Liver (tissue), 3 donors: ENCODE measurements at regions not wholly inside any gene's neighbourhood (a gene's known extent, or its start where the extent isn't known, plus 50 kb on each side); places are given as distances from the start of the nearest gene placed in this dataset.

Experiments used
- EGR1 ChIP-seq, 2 donors: IDR thresholded peaks; 2 replicates each; pipeline ENCODE4 v1.6.1; 2016 to 2018; ENCODE audit warnings: antibody characterized with exemption in 2 of 2, low read depth in 2 of 2
- GABPA ChIP-seq, 2 donors: IDR thresholded peaks in 1 of 2; conservative IDR thresholded peaks in 1 of 2; 2 replicates each; pipeline ENCODE4 v1.6.1; 2016; ENCODE audit warnings: antibody characterized with exemption in 2 of 2, mild to moderate bottlenecking in 1 of 2, moderate library complexity in 1 of 2
- JUND ChIP-seq, 2 donors: IDR thresholded peaks; 2 replicates each; pipeline ENCODE4 v1.6.1; 2016; ENCODE audit warnings: antibody characterized with exemption in 2 of 2
- RAD21 ChIP-seq, 2 donors: IDR thresholded peaks; 2 replicates each; pipeline ENCODE4 v1.6.1; 2016; ENCODE audit warnings: antibody characterized with exemption in 2 of 2, mild to moderate bottlenecking in 2 of 2
- RXRA ChIP-seq, 2 donors: IDR thresholded peaks; 2 replicates each; pipeline ENCODE4 v1.6.1; 2017 to 2018; ENCODE audit warnings: antibody characterized with exemption in 2 of 2, mild to moderate bottlenecking in 1 of 2
- SP1 ChIP-seq: IDR thresholded peaks from 2 replicates; pipeline ENCODE4 v1.6.1; 2018; ENCODE audit warnings: antibody characterized with exemption, mild to moderate bottlenecking
- TAF1 ChIP-seq: conservative IDR thresholded peaks from 2 replicates; pipeline ENCODE4 v1.6.1; 2016; ENCODE audit warnings: antibody characterized with exemption, mild to moderate bottlenecking
- YY1 ChIP-seq: IDR thresholded peaks from 2 replicates; pipeline ENCODE4 v1.6.1; 2016; ENCODE audit warnings: antibody characterized with exemption, mild to moderate bottlenecking
- TF ChIP-seq, protein P1 (sequence below): fragments of 150-350 bp; IDR thresholded peaks from 2 replicates; pipeline ENCODE4 v1.5.1; 2017; ENCODE audit warnings: improper control_type of control experiment, low read depth, low read length; ENCODE audit not compliant: missing input control
- TF ChIP-seq, protein P2 (sequence below): IDR thresholded peaks from 2 replicates; pipeline ENCODE4 v1.6.1; 2016; ENCODE audit warnings: antibody characterized with exemption
- TF ChIP-seq, protein P3 (sequence below): IDR thresholded peaks from 2 replicates; pipeline ENCODE4 v1.6.1; 2016; ENCODE audit warnings: antibody characterized with exemption, mild to moderate bottlenecking
- donor health status: healthy.
- donor health status: healthy.

DNA sequence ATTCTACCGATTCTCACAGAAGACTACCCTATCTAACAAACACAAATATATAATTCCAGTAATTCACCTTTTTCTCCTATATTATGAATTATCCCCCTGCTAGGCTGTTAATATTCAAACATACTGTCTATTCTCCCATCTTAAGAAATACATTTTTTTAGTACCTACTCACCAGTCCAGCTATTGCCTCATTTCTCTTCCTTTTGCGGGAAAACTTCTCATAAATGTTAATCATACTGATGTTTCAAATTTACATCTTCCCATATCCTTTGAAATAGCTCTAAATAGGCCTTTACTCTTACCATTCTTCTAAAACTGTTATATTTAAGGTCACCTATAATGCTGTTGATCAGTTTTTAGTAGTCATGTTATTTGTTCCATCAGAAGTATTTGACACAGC, 759.1 kb upstream of the SLIT2 start:
- TF ChIP-seq RXRA (IDR thresholded peaks at IDR 0.05) = no peak
- TF ChIP-seq, protein P1, sequence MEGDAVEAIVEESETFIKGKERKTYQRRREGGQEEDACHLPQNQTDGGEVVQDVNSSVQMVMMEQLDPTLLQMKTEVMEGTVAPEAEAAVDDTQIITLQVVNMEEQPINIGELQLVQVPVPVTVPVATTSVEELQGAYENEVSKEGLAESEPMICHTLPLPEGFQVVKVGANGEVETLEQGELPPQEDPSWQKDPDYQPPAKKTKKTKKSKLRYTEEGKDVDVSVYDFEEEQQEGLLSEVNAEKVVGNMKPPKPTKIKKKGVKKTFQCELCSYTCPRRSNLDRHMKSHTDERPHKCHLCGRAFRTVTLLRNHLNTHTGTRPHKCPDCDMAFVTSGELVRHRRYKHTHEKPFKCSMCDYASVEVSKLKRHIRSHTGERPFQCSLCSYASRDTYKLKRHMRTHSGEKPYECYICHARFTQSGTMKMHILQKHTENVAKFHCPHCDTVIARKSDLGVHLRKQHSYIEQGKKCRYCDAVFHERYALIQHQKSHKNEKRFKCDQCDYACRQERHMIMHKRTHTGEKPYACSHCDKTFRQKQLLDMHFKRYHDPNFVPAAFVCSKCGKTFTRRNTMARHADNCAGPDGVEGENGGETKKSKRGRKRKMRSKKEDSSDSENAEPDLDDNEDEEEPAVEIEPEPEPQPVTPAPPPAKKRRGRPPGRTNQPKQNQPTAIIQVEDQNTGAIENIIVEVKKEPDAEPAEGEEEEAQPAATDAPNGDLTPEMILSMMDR = no peak
- no peak for TF ChIP-seq GABPA (IDR thresholded peaks at IDR 0.05 in 1 of 2, conservative IDR thresholded peaks at IDR 0.05 in 1 of 2)
- TF ChIP-seq JUND (IDR thresholded peaks at IDR 0.05) = no peak
- no peak for TF ChIP-seq RAD21 (IDR thresholded peaks at IDR 0.05)
- no peak for TF ChIP-seq YY1
- TF ChIP-seq TAF1 = no peak
- TF ChIP-seq, protein P2, sequence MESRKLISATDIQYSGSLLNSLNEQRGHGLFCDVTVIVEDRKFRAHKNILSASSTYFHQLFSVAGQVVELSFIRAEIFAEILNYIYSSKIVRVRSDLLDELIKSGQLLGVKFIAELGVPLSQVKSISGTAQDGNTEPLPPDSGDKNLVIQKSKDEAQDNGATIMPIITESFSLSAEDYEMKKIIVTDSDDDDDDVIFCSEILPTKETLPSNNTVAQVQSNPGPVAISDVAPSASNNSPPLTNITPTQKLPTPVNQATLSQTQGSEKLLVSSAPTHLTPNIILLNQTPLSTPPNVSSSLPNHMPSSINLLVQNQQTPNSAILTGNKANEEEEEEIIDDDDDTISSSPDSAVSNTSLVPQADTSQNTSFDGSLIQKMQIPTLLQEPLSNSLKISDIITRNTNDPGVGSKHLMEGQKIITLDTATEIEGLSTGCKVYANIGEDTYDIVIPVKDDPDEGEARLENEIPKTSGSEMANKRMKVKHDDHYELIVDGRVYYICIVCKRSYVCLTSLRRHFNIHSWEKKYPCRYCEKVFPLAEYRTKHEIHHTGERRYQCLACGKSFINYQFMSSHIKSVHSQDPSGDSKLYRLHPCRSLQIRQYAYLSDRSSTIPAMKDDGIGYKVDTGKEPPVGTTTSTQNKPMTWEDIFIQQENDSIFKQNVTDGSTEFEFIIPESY = no peak
- TF ChIP-seq, protein P3, sequence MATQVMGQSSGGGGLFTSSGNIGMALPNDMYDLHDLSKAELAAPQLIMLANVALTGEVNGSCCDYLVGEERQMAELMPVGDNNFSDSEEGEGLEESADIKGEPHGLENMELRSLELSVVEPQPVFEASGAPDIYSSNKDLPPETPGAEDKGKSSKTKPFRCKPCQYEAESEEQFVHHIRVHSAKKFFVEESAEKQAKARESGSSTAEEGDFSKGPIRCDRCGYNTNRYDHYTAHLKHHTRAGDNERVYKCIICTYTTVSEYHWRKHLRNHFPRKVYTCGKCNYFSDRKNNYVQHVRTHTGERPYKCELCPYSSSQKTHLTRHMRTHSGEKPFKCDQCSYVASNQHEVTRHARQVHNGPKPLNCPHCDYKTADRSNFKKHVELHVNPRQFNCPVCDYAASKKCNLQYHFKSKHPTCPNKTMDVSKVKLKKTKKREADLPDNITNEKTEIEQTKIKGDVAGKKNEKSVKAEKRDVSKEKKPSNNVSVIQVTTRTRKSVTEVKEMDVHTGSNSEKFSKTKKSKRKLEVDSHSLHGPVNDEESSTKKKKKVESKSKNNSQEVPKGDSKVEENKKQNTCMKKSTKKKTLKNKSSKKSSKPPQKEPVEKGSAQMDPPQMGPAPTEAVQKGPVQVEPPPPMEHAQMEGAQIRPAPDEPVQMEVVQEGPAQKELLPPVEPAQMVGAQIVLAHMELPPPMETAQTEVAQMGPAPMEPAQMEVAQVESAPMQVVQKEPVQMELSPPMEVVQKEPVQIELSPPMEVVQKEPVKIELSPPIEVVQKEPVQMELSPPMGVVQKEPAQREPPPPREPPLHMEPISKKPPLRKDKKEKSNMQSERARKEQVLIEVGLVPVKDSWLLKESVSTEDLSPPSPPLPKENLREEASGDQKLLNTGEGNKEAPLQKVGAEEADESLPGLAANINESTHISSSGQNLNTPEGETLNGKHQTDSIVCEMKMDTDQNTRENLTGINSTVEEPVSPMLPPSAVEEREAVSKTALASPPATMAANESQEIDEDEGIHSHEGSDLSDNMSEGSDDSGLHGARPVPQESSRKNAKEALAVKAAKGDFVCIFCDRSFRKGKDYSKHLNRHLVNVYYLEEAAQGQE = no peak
- no peak for TF ChIP-seq SP1
- no peak for TF ChIP-seq EGR1 (IDR thresholded peaks at IDR 0.05; ENCODE audit: low read depth in 2 of 2)
